GM12872 (cell line): ENCODE measurements at regions not wholly inside any gene's neighbourhood (a gene's known extent, or its start where the extent isn't known, plus 50 kb on each side); places are given as distances from the start of the nearest gene placed in this dataset.

Experiments used
- CTCF ChIP-seq: IDR thresholded peaks from 3 replicates; pipeline ENCODE4 v1.5.1; 2011; ENCODE audit warnings: low read depth, mild to moderate bottlenecking, low read length, moderate library complexity; ENCODE audit not compliant: insufficient read depth

DNA sequence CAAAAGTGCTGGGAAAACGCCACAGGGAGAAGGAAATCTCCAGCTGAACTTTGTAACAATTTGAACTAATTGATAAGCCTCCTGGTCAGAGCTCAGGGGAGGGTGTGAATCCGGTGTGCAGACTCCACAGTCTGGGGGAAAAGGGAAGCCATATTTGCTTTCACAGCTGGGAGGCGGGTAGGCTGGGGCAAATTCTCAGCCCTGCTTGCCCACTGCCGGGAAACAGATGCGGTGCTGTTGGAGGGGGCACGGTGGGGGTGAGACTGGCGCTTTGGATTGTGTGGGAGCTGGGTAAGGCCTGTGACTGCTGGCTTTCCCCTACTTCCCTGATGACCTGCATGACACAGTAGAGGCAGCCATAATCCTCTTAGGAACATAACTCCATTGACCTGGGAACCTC lies 134.8 kb downstream of the ADCYAP1 start:
- TF ChIP-seq CTCF = no peak

DNA sequence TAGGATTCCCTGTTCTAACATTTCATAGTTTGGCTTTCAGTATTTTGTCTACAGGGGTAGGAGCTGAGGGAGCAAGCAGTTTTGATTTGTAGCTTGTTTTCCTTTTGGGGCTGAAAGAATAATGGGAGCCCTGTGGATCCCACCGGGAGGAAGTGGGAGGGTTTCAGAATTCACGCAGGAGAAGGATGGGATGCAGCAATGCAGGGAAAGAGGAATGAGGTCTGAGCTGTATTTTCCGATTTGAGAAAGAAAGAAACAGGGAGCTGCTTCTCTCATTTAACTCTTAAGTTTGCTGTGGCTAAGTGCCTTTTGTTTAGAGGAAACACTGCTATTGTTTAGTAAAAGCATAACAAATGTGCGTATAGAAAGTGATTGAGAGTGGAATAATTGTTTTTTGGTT lies 141.0 kb downstream of the ADCYAP1 start:
- no peak for TF ChIP-seq CTCF

DNA sequence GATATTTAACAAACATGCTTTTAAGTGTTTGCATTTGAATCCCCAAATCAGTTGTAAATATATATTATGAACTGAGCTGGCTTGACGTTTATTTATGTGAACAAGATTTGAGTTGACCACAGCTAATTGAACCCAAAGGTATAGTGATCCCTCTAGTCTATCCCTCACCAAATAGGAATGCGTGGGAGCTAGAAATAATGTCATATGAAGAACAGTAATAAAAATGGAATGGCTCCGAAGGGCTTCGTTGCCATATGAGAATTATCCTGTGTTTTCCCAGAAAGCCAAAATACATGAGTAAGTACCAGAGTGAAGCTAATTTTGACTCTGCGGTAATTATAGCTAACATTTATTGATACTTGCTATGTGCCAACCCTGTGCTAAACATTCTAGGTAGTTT lies 142.7 kb downstream of the ADCYAP1 start:
- no peak for TF ChIP-seq CTCF

DNA sequence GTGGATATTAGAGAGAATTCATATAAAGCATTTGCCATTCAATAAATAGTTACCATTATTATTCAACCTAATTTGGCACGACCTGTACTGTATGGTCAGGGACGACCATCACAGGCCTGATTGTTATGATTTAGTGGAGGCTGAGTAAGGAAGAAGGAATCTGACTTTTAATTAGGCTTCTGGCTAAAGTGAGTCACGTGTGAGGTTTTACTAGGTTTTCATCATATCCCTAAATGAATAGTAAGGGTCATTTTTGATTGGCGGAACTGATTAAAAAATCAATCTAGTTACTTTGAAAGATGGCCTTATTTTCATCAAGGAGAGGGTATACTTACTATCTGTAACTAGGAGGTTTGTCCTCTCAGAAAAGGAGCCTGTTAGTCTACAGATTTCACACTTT lies 143.4 kb downstream of the ADCYAP1 start:
- TF ChIP-seq CTCF = no peak

GRCh38 chr18:1049173-1049572 lies 144.5 kb downstream of the ADCYAP1 start:
- no peak for TF ChIP-seq CTCF

DNA sequence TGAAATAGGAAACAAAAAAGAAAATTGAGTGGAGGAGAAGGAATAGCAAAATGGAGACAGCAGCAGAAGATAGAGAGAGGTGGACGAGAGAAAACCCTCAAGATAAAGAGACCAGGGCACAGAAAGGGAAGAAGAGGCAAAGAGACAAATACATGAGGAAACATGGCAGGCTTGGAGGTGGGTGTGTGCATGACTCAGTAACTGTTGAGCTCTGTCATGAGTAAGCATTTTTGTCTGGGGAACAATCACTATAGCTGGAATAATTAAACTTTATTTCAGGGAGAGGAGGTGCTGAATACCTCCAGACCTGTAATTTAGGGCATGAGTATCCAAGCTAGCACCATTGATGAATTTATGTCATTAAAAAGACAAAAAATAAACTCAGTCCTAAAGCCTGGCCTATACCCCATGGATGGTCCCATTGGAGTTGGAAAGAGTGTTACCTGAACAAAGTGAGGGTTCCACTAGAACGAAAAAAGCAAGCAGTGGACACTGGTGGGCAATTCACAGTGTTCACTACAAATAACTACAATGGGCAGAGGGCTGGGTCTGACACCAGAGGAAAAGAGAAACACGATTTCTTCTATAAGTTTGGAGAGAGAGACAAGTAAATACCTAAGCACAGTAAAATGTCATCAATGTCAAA lies 145.5 kb downstream of the ADCYAP1 start:
- TF ChIP-seq CTCF = no peak

DNA sequence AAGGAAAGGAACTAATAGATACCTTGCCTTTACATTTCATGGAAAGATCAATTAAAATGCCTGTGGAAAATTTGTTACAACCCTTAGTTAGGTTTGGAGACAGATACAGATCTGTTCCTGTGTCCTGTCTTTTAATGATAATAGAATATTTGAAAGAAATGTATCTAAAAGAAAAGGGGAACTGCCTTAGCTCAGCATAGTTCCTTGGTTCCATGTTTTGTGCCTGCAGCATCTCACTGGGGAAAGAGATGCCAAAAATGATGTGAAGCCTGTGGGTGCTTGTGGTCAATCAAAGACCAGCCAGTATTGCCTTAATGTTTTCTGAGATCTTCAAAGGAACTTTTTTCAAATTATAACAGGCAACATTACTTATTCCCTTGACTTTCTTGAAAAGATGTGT lies 147.6 kb downstream of the ADCYAP1 start:
- no peak for TF ChIP-seq CTCF
